LHCN-M2 (cell line): ENCODE measurements at regions not wholly inside any gene's neighbourhood (a gene's known extent, or its start where the extent isn't known, plus 50 kb on each side); places are given as distances from the start of the nearest gene placed in this dataset.

Source experiments
- DNase-seq: peaks from one replicate; pipeline ENCODE4 v3.0.0-alpha.2; 2012; ENCODE audit warnings: low read depth

DNA sequence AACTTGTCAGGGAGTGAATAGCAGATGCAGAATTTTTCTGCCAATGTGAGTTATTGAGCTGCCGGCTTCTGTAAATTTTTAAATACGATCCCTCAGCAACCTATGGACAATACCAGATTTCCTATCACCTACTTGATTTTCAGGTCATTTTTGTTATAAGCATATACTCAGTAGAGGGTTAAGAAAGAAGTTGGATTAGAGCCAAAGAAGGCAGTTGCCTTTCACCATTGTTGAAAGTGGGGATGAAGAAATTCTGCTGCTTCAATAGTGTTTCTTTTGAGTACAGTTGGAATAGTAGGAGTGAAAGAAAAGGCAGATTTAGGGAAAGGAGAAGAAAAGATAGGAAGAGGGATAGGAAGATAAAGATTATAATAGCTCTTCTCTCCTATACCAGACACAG is 197.1 kb downstream of the ATP23 start:
- no peak for DNase-seq

DNA sequence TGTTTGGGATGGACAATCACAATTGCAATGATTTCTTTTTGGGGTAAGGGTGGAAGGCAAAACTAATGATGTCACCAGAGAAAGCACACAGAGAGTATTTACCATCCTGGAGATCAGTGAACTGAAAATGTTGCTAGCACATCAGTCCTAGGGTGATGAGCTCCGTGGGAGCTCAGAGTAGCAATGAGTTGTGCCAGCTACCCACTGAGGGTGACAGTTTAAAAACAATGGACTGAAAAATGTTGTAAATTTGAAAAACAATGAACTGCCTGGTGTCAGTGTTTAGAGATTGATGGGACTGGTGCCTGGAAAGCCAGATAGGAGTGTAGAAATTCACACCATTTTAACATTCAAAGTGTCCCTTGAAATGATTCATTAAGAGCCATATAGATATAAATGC is 198.5 kb downstream of the ATP23 start:
- no peak for DNase-seq

DNA sequence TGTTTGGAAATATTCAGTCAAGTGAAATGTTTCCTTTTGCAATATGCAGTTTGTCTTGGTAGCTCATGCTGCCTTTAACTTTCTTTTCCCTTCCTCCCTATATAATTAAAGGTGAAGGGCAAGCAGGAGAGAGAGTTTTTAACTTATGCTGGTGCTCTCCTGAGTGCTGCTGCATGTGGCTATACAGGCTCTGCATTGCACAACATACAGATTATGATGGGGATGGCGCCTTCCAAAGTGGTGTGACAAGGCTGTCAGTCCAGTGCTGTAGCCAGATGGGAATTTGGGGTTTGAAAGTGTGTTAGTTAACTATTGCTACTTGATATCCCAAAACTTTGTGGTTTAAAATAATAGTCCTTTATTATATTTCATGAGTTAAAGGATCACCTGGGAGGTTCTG is 199.0 kb downstream of the ATP23 start:
- no peak for DNase-seq

DNA sequence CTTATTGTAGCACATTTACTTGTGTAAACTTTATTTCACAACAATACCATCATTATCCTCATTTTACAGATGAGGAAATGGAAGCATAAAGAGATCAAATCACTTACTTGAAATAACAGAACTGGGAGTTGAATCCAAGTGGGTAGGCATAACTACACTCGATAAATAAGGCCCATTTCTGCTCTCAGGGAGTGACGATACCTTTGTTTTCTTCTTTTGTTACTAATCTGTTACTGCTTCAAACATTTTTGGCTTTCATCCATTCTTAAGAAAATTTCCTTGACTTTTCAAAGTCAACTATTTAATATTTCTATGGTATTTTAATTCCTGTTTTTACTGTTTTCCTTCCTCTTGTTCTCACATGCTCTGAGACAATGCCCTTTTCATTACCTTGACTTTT is 201.6 kb downstream of the ATP23 start:
- DNase-seq = no peak

DNA sequence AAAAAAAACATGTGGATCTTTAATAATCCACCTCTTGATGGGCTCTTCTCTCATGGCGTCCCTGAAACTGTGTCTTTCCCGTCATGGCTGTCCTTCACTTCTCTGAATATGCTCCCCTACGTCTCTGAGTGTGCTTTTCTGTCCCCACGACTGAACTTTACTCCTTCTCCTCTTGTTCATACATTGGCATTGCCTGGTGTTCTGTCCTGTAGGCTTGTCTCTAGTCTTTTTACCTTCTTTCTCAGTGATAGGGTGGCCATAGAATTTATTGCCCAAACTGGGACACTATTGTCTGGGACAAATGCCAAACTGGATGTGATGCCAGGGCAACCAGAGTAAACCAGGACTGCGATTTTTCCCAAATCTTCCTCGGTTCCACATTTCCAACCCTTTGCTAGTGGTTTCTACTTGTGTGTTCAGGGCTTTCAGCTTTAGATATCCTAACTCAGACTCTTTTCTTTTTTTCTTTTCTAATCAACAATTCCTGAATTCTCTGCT is 202.2 kb downstream of the ATP23 start:
- no peak for DNase-seq

DNA sequence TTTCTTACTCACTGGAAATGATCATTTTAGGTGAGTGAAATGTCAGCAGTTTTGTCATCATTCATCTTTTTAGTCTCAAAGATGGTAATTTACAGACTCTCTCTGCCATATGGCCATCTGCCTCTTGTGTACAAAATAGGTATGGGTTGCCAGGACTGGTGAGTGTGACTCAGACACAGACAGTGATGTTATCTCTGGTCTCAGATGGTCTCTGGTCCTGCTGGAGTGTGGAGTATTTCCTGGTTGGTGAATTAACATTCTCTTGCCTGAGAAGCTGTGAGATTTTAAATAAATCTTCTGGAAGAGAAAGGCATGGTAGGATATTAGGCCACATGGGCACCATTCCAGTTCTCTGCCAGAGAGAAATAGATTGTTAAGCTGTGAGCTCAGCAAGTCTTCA is 207.0 kb downstream of the ATP23 start:
- DNase-seq = peak; percentile 13

DNA sequence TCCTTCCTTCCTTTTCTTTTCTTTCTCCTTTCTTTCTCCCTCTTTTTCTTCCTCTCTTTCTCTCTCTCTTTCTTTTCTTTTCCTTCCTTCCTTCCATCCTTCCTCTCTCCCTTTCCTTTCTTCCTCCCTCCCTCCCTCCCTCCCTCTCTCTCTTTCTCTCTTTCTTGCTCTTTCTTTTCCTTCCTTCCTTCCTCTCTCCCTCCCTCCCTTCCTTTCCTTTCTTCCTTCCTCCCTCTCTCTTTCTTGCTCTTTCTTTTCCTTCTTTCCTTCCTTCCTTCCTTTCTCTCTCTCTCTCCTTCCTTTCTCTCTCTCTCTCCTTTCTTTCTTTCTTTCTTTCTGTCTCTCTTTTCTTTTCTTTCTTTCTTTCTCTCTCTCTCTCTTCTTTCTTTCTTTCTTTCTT is 207.6 kb downstream of the ATP23 start:
- DNase-seq = no peak

DNA sequence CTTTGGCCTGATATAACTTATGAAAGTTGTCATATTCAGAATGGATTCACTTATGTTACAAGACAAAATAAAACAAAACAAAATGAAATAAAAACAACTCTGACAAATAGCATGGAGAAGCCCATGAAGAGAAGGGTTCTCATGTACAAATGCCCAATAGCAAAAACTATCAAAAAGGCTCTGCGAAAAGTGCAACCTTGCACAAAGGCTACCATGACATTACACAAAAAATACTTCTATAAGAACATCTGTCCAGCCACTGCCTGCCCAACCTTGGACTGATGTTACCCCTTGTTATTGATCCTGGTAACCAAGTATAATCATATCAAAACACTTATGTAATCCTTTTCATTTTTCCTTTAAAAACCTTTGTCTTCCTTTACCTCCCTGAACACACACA is 213.0 kb downstream of the ATP23 start:
- no peak for DNase-seq

DNA sequence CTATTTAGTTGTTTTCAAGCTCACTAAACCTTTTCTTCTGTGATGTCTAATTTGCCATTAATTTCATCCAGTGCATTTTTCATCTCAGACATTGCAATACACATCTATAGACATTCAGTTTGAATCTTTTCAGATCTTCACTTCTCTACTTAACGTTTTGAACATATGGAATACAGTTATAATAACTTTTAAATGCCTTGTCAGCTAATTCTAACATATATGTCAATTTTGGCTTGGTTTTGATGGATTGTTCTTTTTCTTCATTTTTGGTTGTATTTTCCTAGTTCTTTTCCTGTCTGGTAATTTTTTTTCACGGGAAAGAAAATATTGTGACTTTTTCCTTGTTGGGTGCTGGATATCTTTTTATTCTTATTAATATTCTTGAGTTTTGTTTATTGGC is 215.3 kb downstream of the ATP23 start:
- no peak for DNase-seq

DNA sequence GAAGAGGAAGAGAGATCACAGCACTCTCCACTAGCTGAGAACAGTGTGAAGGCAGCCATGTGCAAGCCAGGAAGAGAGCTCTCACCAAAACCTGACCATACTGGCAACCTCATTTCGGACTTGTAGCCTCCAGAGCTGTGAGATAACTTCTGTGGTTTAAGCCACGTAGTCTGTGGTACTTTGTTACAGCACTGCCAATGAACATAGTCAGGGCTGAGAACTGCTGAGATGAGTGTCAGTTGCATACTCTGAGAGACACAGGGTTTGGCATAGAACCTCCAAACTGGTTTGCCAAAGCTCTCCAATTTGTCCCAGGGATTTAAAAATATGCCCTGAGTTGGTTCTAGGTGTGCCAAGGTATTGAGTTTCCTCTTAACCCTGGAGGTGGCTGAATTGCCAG is 218.6 kb downstream of the ATP23 start:
- no peak for DNase-seq

DNA sequence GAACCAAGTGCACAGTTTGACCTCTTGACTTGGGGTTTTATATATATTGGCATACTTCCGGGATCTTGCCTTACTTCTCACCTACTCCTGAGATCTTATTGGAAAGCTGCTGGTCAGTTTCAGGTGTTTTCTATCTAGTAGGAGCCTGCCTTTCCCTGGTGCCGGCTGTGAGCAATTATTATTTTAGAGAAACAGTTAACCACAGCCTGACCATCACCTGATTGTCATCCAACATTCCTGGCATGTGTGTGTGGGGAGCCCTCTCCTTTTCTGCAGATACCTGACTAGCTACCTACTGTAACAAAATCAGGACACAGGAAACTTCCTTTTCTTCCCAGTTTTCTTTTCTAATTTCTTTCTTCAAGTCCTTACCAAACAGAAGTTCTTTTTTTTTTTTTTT is 220.4 kb downstream of the ATP23 start:
- no peak for DNase-seq

DNA sequence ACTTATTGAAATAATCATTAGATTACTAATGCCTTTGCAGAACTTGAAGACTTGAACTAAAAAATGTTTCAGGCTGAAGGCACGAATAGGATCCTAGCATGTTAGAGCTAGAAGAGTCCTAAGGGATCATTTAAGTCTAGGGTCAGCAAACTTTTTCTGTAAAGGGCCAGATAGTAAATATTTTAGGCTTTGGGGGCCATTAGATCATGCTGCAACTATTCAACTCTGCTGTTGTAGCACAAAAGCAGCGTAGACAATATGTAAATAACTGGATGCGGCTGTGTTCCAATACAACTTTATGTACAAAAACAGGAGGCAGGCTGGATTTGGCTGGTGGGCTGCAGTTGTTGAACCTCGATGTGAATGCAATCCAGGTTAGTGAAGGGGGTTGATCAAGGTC is 221.7 kb downstream of the ATP23 start:
- DNase-seq = no peak

DNA sequence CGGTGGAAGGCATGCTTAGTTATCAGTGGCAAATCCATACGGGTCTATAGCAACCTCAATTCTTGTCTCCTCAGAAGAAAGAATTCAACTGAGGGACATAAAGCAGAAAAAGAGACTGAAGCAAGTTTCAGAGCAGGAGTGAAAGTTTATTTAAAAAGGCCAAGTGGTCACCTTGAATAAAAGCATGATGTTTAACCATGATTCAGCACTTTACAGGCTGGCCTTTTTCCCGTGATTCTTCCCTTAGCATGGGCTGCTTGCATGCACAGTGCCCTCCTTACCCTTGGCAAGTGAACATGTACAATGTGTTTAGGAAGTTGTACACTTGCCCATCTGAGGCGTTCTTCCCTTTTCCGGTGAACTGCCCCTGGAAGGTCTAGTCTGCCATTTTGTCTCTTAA is 225.3 kb downstream of the ATP23 start:
- DNase-seq = no peak

DNA sequence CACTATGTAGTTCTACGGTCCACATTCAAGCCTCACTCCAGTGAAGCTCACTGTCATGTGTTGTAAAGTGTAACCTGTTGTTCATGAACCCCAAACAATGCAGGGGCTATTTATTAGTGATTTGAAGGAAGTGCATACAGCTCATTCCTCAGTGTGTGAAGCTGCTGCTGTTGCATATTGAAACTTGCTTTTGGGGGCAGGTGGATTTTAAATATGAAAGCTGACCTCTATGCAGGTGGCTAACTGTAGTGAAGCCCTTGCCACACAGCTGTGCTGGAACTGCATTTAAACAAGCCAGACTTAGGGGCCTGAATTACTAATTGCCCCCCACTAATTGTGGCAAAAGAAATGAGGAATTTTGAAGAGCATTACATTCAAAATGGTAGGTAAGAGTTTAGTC is 226.3 kb downstream of the ATP23 start:
- DNase-seq = no peak

DNA sequence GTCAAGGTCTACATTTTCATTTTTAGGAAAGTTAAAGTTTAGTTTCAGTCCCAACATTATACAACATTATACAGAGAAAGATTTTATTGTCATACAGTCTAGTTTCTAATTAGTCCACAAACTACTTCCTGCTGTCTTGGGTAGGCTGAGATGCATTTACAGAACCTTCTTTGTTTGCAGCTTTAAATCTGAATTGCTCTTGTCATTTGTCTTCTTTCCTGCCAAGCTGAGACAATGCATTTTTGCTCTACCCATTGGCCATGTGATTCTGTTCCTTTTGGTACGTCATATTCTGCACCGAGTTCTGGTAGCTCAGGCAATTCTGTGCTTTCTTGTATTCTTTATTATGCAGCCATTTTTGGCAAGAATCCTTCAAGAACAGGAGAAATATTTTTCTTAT is 228.5 kb downstream of the ATP23 start:
- DNase-seq = no peak

DNA sequence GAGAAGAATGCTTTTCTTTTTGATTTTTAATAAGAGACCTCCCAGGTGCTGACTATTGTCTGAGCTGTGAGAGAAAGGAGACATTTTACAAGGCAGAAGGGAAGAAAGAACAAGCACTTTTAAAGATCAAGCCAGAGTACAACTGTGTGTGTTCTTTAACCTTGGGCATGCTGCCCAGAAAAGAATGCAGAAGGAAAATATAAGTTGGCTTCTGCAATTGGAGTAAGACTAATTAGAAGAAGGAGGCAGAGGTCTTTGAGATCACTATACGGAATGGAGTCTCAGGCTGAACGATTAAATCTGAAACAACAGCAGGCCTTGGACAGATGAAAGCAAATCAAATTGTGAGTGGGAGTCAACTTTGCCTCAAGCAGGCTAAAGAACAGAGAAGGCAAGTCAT is 230.5 kb downstream of the ATP23 start:
- DNase-seq = no peak

DNA sequence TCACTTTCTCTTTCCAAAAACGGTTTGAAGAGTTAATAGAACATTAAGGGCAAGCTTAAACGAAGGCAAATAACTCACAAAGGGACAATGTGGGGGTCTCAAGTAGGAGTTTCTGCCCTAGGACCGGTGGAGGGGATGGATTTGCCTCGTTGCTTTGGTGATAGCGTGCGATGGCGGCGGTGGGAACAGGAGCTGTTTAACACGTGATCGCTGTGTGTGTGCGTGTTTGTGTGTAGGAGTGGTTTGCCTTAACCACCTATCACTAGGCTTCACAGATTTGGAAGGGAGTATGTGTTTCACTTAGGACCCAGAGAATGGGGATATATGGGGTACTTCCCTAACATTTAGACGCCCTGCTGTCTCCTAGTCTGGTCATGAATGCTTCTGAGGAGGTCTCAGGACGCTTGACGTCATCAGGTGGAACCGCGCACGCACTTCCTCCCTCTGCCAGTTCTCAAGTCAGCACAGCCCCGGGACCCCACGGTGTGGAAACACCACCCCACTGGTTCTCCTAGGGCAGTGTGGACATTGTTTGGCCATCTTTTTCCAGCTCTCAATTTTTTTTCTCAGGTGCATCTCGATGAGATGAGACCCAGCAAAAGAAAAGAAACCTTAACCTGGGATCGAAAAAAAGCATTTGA is 231.2 kb downstream of the ATP23 start:
- DNase-seq = no peak

DNA sequence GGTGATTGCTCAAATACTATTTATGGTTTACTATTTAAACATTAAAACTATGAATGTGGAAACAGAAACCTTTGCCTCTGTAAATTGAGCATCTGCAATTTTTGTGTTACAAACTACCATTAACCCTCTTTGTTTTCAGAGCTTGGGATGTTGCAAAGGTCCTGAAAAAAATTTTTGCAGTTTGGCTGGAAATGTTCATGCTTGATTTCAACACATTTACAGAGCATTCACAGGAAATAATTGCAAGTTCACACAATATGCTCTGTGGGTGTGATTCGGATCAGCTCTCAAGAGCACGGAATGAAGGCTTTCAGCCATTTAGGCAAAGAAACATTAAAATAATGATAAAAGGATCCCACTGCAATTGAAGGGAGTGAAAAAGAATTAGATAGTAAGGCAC is 232.9 kb downstream of the ATP23 start:
- DNase-seq = no peak

DNA sequence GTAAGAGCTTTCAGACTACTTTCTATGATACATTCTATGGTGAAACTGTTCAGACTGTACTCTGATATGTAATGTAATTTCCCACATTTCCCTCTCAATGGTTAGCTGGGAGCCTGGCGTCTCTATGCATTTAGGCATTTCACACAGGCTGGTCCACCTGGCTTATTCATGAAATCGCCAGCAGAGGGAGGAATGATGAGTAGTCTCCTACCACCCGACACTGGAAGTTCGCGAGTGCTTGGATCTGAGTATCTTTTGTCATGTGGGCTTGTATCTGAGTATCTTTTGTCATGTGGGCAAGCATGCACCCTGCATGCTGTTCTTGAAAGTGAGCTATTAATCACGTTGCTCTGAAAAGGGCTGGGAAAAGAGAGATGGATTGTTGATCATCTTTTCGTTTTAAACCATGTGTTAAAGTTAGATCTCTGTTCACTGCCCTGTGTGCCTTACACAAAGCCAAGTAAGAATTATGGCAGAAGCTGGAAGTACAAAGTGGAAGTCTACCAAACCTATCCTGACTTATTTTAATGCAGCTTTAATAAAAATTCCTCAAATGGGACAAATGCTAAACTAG is 235.0 kb downstream of the ATP23 start:
- peak; percentile 36 for DNase-seq

DNA sequence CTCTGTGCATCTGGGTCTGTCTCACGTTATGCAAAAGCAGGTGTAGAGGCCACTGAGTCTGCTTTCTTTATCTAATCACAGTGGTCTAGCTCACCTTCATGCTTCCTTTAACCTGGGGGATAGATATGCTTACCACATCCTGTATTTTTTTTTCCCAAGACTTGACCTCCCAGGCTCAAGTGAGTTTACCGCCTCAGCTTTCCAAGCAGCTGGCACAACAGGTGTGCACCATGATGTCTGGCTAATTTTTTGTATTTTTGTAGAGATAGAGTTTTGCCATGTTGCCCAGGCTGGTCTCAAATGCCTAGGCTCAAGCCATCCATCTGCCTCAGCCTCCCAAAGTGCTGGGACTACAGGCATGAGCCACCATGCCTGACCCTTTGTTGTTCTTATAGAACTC is 236.0 kb downstream of the ATP23 start:
- DNase-seq = no peak

DNA sequence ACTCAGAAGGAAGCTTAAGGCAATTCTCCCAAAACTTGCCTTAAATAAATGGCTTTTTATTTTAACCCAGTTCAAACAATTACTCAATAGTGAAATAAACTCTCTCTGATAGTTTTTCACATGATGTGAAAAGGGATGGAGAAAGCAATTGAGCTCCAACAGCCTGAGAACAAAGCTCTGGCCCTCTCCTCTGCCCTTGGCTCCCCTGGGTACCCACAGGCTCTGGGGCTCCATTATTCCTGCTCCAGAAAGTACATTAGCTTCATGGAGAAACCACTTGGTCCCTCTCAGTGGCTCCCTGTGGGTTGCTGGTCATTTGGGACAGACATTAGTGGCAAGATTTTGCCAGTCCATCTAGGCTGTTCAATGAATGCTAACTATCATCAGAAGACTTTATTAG is 242.8 kb downstream of the ATP23 start:
- no peak for DNase-seq

DNA sequence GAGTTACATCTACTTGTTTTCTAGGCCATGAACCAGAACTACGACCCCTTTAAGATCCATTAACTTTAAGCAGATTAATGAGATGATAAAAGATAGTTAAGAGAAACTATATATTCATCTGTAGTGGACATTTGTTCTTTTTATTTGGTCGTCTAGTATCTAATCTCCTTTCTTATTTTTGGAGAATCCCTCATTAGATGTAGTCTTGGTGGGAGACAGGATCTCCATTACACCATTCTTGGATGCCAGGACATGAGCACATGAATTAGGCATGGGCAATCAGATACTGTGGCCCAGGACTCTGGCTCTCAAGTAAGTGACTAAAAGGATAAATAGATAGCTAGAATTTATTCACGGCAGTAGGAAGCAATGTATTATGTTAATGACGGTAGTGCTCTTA is 245.0 kb downstream of the ATP23 start:
- DNase-seq = no peak

DNA sequence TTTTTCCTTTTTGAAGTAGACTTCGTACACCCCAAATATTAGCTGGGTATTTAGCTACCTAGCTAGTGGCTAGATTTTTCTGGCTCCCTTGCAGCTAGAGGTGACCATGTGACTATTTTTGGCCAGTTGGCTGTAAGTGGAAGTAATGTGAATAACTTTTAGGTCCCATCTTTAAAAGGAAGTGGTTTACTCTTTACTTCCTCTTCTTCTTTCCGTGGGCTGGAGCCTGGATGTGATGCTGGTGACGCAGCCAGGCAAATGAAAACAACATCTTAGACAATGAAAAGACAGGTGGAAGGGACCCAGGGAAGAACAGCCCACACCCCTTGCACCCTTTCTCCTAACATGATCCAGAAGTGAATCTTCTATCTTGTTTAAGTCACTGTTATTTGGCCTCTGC is 245.5 kb downstream of the ATP23 start:
- DNase-seq = no peak

DNA sequence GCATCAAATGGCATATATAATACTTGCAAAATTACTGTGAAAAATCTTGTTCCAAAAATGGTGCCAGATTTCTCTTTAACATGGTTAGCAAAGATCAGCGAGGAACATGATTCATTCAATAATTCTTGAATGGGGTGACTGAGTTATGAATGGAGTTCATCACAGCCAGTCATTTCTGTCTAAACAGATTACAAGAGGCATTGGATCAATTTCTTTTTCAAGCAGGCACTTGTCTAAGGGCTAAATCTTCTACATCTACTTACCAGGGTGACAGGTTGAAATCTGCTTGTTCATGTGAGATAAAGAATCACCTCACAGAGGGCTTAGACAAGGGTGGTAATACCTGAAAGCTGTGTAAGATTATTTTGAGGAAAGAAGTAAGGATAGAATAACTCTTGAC is 247.7 kb downstream of the ATP23 start:
- no peak for DNase-seq
